Activated CD4-positive, alpha-beta T cell treated with anti-CD3 and anti-CD28 coated beads, Interleukin-2, Interleukin-4, amounts not matched to agents 100 ng/mL and 50 ng/mL, durations not matched to agents 16 hours and 8 hours (primary cell): ENCODE measurements at regions not wholly inside any gene's neighbourhood (a gene's known extent, or its start where the extent isn't known, plus 50 kb on each side); places are given as distances from the start of the nearest gene placed in this dataset.

Source experiments
- DNase-seq: peaks from one replicate; pipeline ENCODE4 v3.0.0-alpha.2; 2020; ENCODE audit warnings: low spot score

DNA sequence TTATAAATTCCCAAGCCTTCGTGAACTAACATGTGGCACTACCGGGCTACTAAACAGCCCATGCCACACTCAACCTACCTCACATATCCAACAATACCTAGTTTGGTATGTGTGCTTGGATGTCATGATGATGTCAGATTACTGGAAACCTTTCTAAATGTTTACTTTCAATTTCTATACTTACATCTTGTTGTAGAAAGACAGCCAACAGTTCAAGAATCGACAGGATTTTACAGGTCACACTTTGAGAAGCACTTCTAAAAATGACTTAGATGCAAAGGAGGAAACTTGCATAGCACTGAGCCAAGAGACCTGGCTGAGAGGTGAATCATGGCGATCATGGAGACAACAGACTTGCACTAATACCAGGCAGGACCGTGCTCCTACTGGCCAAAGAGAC is 209.9 kb downstream of the COL4A1 start:
- no peak for DNase-seq

DNA sequence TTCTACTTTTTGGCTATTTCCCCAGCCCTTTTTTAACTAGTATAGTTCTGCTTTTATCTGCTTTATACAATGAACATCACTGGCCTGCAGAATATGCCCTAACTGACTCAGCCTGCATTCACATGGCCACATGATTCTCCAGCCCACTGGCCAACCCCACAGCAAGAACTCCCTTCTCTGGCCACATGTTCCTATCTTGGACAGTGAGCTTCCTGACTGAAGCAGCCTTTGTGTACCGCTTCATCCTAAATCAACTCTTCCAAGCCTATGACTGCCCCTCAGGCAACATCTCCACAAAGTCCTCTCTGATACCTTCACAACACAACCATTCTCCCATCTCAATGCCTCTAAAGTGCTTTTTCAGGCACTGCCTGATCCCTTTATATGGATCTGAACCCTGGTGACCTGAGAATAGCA is 214.1 kb downstream of the COL4A1 start:
- DNase-seq: no peak

DNA sequence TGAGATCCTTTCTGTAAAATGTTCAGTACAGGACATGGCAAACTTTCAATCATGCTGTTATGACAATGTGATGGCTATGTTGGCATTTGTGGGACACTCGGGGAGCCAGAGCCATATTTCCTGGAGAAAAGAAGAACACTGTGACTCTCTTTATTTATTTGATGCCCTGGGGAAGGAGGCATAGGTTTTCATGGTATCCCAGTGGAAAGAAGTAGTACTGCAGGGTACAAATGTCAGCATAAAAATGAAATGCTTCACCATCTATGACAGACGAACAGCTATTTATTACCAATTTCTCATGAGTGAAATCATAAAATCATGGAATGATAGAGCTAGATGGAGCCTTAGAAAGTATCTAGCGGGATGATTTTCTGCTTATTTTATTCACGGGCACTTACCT is 217.1 kb downstream of the COL4A1 start:
- DNase-seq: no peak

DNA sequence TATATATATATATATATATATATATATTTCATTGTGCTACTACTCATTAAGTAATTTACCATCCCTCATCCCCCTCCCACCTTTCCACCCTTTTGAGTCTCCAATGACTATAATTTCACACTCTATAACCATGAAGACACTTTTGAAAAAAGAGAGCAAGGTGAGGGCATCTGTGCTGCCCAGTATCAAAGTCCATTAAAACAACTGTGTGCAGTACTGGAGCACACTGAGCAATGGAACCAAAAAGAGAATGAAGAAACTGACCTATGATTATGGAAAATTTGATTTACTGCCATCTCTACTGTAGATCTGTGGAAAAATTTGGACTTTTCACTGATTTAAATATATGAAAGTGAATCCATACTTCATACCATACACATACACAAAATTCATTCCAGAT is 217.9 kb downstream of the COL4A1 start:
- no peak for DNase-seq

DNA sequence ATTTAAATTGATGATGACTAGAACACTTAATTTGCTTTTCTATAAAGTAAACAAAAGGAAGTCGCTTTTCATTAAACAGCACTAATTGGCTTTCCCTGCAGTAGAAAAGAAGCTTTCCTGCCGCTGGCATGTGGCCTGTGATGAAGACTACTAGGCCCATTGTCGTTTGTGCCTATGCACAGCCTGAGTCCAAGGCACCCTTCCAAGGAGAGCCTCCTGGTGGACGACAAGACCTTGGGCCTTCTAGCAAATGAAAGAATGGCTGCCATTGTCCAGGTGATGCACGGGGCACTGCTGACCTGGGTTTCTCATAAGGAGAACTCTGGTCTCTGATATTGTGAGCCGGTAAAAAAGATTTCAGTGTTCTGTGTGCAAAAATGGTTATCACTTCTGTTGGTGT is 233.0 kb downstream of the COL4A1 start:
- DNase-seq: no peak

DNA sequence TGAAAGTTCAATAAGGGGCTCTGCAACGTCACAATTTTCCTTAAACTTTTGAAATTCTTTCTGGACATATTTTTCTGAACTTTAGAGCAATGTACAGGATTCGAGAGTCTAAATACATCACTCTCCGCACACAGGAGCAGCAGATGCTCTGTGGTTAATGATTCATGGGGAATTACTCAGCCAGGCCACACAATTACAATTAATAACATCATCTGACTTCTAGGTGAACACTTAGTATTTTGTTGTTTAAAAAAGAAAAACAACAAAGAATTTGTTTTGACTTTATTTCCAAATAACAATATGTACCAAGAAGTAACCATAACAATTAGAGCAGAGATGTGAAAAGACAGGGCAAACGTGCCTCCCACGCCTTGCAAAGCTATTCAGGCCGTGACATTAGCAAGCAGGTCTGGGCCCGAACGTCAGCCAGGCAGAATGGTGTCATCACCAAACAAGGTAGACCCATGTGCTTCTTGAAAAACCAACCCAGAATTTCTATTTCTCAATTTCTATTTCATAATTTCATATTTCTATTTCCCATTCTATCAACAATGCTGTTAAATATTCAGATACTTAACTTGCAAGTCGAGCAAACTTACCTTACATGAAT is 236.3 kb downstream of the COL4A1 start:
- no peak for DNase-seq

DNA sequence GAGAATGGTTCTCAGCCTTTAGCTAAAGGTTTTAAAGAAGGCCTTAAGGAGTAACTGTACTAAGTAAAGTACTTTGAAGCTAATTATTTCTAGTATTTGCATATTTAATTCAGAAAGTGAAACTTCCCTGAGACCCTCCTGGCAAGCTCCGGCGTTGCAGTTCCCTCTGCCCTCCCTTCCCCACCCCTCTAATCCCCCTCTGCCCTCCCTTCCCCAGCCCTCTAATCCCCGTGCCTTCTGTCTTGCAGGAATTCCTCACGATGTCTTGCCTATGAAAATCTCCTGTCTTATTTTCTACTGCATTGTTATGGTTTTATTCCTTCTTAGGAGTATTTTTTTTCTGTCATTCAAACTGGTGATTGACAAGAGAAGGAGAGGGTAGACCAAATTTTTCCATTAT is 236.9 kb downstream of the COL4A1 start:
- DNase-seq: no peak

DNA sequence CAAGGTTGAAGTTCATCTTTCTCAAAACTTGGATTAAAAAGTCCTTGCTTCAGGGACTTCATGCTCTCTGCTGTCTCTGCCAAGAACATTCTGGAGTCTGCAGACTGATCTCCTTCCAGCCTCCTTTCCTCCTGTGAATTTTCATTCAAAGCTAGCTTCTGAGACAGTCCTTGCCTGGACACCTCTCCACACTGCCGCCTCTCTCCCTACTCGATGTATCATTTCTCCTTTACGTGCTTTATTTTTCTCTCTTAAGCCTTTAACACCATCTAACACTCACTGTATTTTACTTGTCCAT is 238.8 kb downstream of the COL4A1 start:
- DNase-seq: no peak

DNA sequence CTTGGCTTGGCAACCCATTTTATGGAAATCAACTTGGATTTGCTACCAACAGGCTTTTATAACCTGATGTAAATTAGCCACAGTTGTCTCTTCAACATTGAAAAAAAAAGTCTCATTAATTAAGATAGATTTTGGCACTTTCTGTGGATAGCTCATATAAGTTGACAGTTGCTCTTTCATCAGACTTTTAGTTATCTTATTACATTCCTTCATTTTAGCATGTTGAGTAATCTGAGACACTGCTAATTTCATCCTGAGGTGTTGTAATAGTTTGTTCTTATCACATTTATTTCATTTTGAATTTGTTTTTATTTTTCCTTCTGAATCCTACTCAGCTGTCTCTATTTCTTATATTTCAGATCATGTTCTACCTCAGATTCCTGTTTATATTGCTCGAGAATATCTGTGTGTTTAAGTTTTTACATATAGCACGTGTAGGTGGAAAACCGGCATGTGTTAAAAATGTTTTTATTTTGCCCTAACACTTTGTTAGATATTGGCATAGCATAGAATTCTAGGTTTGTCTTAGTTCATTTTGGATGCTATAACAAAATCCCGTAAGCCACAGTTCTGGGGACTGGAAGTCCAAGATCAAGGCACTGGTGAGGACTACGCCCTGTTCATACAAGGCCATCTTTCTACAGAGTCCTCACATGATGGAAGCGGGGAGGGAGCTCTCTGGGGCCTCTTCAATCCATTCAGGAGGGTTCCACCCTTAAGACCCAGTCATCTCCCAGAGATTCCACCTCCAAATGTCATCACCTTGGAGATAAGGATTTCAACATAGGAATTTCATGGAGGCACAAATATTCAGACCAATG is 239.4 kb downstream of the COL4A1 start:
- no peak for DNase-seq

DNA sequence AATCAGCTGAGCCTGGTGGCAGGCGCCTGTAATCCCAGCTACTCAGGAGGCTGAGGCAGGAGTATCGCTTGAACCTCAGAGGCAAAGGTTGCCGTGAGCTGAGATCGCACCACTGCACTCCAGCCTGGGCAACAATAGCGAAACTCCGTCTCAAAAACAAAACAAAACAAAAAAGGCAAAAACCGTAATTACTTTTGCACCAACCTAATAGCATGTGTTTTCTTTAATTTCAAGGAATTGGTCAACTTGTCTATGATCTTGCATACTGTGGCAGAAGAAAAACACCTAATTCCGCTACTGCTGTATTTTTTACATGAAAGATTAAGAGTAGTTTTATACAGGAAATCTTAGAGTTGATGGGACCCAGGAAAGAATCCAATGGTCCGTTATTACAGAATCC is 241.2 kb downstream of the COL4A1 start:
- DNase-seq: no peak

DNA sequence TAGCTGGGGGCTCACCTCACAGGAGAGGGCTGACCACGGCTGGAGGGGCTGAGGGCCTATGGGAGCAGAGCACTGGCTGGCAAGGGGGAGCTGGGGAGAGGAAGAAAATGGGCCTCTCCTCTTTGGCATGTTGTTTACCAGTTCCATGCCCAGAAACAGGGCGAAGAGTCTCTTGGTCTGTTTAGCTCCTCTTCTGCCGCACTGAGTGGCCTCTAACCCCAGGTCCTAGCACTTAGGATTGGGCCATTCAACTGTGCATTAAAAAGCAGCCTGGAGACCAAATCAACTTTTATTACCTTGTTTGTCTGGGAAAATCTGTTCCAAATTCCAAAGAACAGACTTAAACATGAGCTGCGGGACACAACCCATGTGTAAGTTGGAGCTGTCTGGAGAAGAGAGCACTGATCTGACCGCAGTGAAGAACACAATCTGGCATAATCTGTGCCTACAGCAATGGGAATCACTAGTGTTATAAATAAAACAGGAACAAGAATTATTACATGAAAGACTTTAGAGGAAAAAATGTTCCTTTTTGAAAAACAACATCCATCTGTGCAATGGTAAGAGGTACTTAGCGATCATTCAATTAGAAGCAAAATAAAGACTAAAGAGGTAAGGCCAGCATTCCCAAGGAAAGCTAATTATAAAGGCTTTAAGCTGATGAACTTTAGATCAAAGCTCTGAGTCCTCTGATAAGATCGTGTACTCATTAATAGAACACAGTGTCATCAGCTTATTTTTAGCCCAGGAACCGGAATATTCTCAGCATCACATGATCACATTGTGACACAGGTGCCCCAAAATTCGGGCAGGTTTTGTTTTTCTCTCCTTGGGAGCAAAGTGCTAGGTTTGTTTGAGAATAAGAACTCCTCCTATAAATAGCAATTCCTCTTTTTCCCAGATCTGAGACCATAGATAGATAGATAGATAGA is 243.2 kb downstream of the COL4A1 start:
- DNase-seq: no peak

DNA sequence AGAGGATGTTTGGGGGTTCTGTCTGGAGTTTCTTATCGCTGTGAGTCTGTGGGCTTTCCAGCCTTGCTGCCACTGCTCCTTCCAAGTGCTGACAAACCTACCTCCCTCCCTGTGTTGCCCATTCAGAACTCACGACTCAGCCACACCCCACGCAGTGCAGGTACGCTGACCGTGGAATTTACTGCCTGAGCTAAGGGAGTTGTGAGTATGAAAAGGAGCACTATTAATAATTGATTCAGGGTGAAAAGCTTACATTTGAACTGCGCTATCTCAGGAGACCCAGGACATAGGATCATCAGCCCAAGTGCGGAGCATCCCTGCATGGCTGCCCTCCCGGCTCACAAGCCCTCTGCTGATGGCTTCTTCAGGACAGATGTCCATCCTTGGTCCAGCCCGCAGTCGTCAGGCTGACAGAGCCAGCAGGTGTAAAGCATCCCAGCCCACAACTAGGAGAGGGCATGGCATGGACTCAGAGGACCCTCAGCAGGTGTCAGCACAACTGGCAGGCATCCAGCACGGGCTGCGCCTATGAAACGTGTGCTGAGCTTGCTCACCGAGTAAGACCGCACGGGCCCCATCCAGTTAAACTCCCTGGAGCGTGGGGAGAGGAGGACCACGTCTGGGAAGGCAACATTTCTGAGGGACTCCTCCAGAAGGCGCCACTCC is 244.0 kb downstream of the COL4A1 start:
- DNase-seq: no peak

DNA sequence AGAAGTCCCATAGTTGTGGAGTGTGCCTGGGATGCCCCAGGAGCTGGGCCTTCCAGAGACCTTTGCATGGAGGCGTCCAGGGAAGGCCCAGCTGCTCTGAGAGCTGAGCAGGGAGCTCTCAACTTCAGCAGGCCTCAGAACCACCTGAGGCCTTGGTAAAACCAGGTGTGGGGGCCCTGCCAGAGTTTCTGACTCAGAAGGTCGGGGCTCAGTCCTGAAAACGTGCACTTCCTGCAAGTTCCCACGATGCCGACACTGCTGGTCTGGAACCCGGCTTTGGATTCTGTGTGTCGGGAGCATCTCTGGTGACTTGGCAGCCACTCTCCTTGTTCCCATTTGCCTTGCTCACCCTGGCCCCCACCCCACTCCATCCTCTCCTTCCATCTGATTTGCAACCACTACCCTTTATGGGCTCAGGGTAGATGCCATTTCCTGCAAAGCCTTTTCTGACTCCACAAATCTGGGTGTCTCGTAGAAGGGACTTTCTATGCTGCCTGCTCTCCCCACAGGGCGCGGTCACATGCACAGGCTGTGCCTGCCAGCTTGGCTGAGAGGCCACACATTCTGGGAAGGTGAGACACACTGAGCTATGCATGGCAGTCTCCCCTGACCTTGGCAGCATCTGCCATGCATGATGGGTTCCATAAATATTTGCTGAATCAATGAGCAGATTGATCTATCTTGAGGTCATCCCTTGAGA is 244.7 kb downstream of the COL4A1 start:
- no peak for DNase-seq

DNA sequence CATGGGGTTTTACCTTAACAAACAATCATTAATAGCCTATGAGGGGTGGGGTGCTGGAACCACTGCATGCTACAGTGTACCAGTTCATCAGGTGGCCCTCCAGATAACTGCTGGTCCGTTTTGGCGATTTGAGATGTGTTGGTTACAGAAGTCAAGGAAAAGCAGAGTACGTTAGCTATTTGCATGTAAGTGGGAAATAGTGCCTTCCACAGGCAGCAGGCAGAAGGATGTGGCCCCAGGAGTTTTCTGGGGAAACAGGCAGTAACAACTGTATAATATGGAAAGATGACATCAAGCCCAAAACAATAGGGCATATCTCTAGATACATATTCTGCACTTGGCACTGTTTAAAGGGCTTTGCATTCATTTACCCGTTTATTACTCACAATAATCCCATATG is 245.7 kb downstream of the COL4A1 start:
- DNase-seq: no peak

DNA sequence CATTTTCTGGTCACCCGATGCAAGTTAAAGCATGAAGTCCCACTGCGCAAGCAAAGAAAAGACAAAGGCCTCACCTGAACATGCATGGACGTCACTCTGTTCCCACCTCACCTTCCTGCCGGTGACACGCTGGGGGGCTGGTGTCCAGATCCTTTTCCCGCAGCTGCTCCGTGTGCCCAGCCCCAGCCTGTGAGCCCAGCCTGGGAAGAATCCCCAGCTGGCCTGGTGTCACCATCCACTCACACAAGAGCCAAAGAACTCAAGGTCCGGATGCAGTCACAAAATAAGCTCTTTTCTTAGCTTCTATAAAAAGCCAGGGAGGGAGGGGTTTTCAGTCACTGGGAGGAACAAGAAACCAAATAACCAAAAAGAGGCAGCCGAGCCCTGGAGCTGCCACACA is 249.9 kb downstream of the COL4A1 start:
- DNase-seq: no peak

DNA sequence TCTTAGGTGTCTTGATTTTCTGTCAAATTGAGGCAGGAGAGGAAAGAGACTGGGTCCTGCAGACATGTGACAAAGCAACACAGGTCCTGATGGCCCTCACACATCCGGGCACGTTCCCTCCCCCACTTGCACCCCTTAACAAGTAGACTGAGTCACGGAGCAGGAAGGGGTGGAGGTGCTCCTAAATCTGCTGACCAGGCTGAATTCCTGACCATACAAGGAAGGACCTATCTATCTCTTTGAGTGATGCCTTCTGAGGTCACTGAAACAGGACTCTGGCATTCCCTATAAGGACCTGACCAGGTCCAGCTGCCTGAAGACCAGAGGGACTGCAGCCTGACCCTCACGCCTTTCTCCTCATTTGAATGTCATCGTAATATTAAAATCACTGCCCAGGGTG is 250.3 kb downstream of the COL4A1 start:
- no peak for DNase-seq

DNA sequence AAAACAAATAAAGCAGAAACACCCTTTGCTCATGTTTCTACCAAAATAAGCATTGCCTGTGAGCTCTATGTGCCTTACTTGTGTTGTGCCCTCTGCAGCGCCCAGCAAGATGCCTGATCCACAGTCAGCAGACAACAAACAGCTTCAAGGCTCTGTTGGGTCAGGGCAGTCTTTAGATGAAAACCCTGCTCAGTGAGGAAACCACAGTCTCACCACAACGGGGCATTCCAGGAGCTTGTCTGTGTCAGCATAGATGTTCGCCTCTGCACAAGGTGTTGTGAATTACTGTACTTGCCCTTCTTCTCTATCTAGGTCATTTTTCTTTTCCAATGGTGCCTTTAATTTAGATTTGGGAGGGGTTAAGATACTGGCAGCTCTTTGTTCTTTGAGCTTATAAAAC is 251.9 kb downstream of the COL4A1 start:
- DNase-seq: peak; percentile 13

DNA sequence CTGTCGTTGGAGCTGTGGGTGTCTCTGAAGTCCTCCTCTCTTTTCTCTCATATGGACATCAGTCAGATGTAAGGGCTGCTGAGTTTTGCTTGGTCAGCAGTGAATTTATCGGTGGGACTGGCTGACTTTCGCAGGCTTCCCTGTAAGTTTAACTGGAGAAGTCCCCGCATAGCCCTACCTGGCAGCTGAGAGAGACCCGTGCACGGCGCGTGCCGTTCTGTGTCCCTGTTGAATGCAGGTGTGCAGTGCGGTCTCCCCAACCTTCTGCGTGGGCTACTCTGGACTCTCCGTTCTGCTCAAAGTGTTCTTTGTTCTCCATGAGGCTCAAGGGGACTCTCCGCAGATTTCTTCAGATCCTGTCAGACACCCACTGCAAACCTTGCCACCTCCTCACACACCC is 252.9 kb downstream of the COL4A1 start:
- DNase-seq: no peak

DNA sequence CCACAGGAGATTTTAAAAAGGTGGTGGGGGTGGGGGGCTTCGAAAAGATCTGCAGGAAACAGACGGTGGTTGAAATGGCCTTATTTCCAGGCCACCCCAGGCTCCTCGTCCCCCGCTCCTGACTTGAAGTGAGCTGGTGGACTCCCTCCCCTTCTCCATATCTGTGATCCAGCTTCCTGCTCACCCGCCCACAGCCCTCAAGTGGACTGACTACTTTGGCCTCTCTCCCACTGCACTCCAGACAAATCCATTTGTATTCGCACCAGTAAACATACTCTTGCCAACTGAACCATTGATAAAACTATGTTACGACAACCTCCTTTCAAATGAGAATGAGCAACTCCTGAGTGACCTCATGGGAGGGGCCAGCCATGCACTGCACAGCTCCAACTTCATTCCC is 259.5 kb downstream of the COL4A1 start:
- no peak for DNase-seq

DNA sequence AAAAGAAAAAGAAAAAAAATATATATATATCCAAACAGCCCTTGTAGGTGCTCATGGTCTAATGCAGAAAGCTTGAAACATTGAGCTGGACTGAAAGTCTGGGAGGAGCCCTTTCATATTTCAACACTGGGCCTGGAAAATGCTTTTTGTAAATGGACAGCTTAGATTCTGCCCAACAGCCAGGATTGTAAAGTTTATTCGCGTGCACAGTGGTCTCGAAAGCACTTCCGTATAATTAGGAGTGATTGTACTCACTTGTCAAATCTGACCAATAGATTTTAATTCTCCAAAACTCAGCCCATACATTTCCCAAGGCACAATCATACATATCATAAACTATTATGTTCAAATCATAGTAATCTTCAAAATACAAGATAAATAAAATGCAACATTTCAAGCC is 260.1 kb downstream of the COL4A1 start:
- DNase-seq: no peak

DNA sequence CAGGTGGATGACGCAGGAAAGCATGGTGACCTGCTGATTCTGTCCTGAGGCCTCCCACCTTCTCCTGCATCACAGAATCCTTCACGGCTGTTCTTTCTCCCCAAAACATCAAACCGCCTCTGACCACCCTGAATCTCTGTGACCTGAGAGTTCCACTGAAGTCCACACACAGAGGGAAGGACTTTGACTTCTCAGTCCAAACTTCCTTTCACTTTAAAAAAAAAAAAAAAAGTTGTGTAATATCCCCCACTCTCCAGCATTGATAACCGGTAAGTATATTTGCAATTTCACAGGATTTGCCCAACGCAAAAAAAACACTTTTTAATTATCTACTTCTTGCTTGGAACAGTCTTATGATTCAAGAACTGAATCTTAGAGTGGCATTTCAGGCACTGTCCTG is 259.5 kb upstream of the IRS2 start:
- DNase-seq: no peak

DNA sequence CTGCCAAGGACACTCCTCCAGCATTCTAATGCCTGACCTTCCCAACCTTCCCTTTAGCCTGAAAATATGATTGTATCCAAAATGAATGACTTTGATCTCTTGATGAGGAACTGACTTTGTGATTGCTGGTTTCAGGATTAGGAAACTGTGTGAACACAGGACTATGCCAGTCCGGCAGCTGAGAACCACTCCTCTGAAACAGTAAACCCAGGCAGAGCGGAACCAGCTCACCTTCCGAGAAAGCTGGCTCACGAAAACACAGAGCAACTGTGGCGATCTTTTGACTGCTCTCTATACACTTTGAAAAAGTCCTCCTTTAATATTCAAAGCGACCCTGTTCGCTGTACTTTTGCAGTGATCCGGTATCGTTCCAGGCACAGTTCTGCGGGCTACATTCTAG is 258.8 kb upstream of the IRS2 start:
- DNase-seq: no peak
